ENCODE measurements at regions not wholly inside any gene's neighbourhood (a gene's known extent, or its start where the extent isn't known, plus 50 kb on each side); places are given as distances from the start of the nearest gene placed in this dataset.

- H3K36me3 Mint-ChIP-seq (ENCODE audit: insufficient read depth): no peaks in the 10 kb centered on the region
- no peak for DNase-seq
- peaks cover 10 to 19% of the 10 kb centered on the region in 2 donors for H3K9me3 Mint-ChIP-seq
- H3K27me3 Mint-ChIP-seq: no peaks in the 10 kb centered on the region
- no peaks in the 10 kb centered on the region for H3K4me1 Mint-ChIP-seq (ENCODE audit: low read depth in 2 of 2)
- no peak overlapping the region for H3K27ac Mint-ChIP-seq
- H3K4me3 Mint-ChIP-seq: no peak overlapping the region
- no peak for ATAC-seq (replicated peaks)
Observed at GRCh38 chr4:96593422-96593821, 753.5 kb downstream of the PDHA2 start.

DNA sequence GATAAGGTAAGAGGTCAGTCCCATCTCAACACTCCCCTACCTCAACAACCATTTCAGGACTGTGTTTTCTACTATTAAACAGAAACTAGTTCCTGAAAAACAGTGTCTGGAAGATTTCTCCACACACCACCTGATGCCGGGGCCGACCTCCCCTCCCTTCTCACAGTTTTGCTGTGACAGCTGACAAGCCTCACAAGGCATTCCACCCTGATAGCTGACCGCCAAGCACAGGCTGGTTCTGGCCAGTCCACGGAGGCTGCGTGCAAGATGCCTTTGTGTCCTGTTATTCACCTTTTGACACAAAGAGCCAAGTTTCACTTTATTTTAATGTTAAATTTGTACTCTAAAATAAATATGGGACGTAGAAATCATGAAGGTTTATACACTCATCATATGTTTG, 758.6 kb downstream of the PDHA2 start:
- H3K36me3 Mint-ChIP-seq (ENCODE audit: insufficient read depth): no peaks in the 10 kb centered on the region
- H3K4me3 Mint-ChIP-seq: no peak overlapping the region
- peaks cover 0 to 8% of the 10 kb centered on the region in 2 donors for H3K9me3 Mint-ChIP-seq
- no peak overlapping the region for H3K27ac Mint-ChIP-seq
- ATAC-seq (replicated peaks): no peak
- no peak for DNase-seq
- H3K27me3 Mint-ChIP-seq: no peaks in the 10 kb centered on the region
- no peaks in the 10 kb centered on the region for H3K4me1 Mint-ChIP-seq (ENCODE audit: low read depth in 2 of 2)

DNA sequence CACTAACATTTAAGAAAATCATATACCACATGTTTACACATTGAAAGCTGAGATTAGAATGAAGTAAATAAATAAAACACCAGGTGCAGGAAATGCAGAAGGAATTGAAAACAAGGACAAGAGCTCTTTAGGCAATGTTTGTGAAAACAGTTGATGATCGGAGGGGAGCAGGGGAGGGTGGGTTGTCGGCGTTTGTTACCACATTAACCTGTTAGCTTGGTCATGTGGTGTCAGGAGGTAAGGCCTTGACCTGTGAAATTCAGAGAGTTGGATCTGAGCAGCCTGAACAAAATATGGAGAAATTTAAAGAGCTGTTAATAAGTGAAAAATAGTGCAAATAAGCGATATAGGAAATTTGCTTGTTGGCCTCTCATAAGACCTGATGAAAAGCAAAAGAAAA, 759.9 kb downstream of the PDHA2 start:
- Mint-ChIP-seq H3K9me3 (peaks cover 3 to 4% of the 10 kb centered on the region in 2 donors), H3K36me3 (ENCODE audit: insufficient read depth) (no peaks in the 10 kb centered on the region), H3K4me1 (ENCODE audit: low read depth in 2 of 2) (no peaks in the 10 kb centered on the region), H3K27ac (no peak overlapping the region), H3K27me3 (no peaks in the 10 kb centered on the region), H3K4me3 (no peak overlapping the region)
- ATAC-seq (replicated peaks) (no peak), DNase-seq (no peak)

DNA sequence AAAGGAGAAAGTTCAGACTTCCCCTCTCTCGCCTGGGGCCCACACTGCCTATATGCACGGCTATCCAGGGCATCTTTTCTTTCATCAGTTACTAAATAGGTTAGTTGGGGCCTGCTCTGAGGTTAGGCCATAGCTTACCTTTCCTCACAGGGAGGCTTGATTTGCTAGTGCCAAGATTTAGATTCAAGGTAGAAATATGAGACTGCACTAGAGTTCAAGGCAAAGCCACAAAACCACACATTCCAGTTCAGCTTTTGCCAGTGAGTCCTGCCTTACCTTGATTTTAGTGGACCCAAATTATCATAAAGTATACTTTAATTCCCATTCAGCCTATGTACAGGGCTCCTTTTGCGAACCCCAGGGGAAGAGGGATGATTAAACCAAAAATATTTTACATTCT, 762.8 kb downstream of the PDHA2 start:
- DNase-seq: no peak
- no peaks in the 10 kb centered on the region for H3K4me1 Mint-ChIP-seq (ENCODE audit: low read depth in 2 of 2)
- H3K27me3 Mint-ChIP-seq: no peaks in the 10 kb centered on the region
- no peak for ATAC-seq (replicated peaks)
- H3K9me3 Mint-ChIP-seq: peaks cover 2 to 7% of the 10 kb centered on the region in 2 donors
- H3K4me3 Mint-ChIP-seq: no peak overlapping the region
- H3K27ac Mint-ChIP-seq: no peak overlapping the region
- H3K36me3 Mint-ChIP-seq (ENCODE audit: insufficient read depth): no peaks in the 10 kb centered on the region

DNA sequence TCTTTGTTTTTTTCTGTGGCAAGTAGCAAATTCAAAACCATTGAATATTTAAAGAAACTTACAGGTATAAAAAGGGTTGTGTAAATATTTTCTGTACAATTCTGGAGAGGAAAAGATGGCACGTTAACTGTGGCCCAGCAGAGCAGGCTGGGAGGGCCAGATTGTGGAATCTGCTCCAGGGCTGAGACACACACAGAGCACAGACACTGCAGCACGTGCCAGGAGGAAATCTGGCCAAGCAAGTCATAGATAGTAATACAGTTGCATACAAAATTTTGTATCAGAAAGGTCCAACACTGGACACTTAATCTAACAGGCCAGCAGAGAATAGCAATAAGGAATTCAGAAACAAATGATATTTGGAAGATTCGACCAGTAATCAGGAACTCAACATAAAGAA, 763.7 kb downstream of the PDHA2 start:
- Mint-ChIP-seq H3K27ac (no peak overlapping the region), H3K4me1 (ENCODE audit: low read depth in 2 of 2) (no peaks in the 10 kb centered on the region), H3K27me3 (no peaks in the 10 kb centered on the region), H3K4me3 (no peak overlapping the region), H3K9me3 (peaks cover 5 to 9% of the 10 kb centered on the region in 2 donors), H3K36me3 (ENCODE audit: insufficient read depth) (no peaks in the 10 kb centered on the region)
- no peak for DNase-seq
- no peak for ATAC-seq (replicated peaks)

DNA sequence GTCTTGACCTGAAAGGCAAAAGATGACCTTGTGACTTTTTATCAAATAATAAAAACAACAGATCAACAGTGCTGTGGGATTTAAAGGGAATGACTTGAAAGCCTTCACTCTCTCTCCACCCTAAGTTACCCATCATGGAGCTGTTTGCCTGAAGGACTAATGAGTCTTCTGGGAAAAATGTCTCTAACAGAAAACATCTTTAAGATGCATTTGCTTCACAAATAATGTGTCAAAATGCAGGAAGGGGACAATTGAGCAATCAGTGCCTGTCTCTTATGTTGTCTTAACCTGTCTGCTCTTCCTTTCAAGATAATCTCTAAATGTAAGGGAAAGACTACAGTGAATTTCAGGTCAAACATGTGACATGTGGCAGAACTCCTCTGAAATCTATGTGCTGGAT, 766.6 kb downstream of the PDHA2 start:
- Mint-ChIP-seq H3K36me3 (ENCODE audit: insufficient read depth) (no peaks in the 10 kb centered on the region), H3K4me3 (no peak overlapping the region), H3K4me1 (ENCODE audit: low read depth in 2 of 2) (no peaks in the 10 kb centered on the region), H3K9me3 (peaks cover 6 to 19% of the 10 kb centered on the region in 2 donors), H3K27me3 (no peaks in the 10 kb centered on the region), H3K27ac (no peak overlapping the region)
- no peak for DNase-seq
- ATAC-seq (replicated peaks): no peak

GRCh38 chr4:96626023-96626422, 786.1 kb downstream of the PDHA2 start:
- Mint-ChIP-seq H3K27ac (no peak overlapping the region), H3K36me3 (ENCODE audit: insufficient read depth) (no peaks in the 10 kb centered on the region), H3K9me3 (peaks cover 0 to 10% of the 10 kb centered on the region in 2 donors), H3K4me1 (ENCODE audit: low read depth in 2 of 2) (no peaks in the 10 kb centered on the region), H3K4me3 (no peak overlapping the region), H3K27me3 (no peaks in the 10 kb centered on the region)
- DNase-seq (no peak), ATAC-seq (replicated peaks) (no peak)

DNA sequence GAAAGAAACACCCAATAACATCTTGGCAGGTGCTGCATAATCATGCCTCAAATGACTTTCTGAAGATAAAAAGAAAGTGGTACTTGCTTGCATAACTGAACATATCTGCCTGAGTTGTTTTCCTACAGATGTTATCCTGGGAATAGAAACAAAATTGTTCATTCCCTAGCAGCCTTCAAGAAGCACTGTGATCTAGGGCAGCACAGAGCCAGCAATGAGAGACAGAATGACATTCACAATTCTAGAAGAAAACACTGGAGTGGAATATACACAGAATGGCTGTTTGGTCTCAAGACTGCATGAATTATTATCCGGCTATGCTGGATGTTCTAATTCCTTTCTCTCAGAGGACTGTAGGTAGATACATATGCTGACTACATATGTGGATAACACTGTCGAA, 790.9 kb downstream of the PDHA2 start:
- H3K9me3 Mint-ChIP-seq: peaks cover 0 to under 1% of the 10 kb centered on the region in 2 donors
- H3K27ac Mint-ChIP-seq: no peak overlapping the region
- no peaks in the 10 kb centered on the region for H3K27me3 Mint-ChIP-seq
- H3K4me3 Mint-ChIP-seq: no peak overlapping the region
- no peaks in the 10 kb centered on the region for H3K4me1 Mint-ChIP-seq (ENCODE audit: low read depth in 2 of 2)
- no peaks in the 10 kb centered on the region for H3K36me3 Mint-ChIP-seq (ENCODE audit: insufficient read depth)
- no peak for DNase-seq
- no peak for ATAC-seq (replicated peaks)

GRCh38 chr4:96637971-96638412, 798.1 kb downstream of the PDHA2 start:
- no peak for ATAC-seq (replicated peaks)
- peaks cover 9 to 28% of the 10 kb centered on the region in 2 donors for H3K9me3 Mint-ChIP-seq

GRCh38 chr4:96639932-96640331, 800.0 kb downstream of the PDHA2 start:
- Mint-ChIP-seq H3K9me3 (peaks cover 9 to 28% of the 10 kb centered on the region in 2 donors), H3K4me1 (ENCODE audit: low read depth in 2 of 2) (no peaks in the 10 kb centered on the region), H3K27me3 (no peaks in the 10 kb centered on the region), H3K4me3 (no peak overlapping the region), H3K36me3 (ENCODE audit: insufficient read depth) (peaks cover 2% of the 10 kb centered on the region), H3K27ac (no peak overlapping the region)
- ATAC-seq (replicated peaks): no peak
- DNase-seq: no peak

More at GRCh38 chr4:96637971-96638412, 798.1 kb downstream of the PDHA2 start:
- peaks cover 2% of the 10 kb centered on the region for H3K36me3 Mint-ChIP-seq (ENCODE audit: insufficient read depth)
- no peak overlapping the region for H3K4me3 Mint-ChIP-seq
- no peak for DNase-seq
- H3K27ac Mint-ChIP-seq: no peak overlapping the region
- H3K27me3 Mint-ChIP-seq: no peaks in the 10 kb centered on the region
- no peaks in the 10 kb centered on the region for H3K4me1 Mint-ChIP-seq (ENCODE audit: low read depth in 2 of 2)

DNA sequence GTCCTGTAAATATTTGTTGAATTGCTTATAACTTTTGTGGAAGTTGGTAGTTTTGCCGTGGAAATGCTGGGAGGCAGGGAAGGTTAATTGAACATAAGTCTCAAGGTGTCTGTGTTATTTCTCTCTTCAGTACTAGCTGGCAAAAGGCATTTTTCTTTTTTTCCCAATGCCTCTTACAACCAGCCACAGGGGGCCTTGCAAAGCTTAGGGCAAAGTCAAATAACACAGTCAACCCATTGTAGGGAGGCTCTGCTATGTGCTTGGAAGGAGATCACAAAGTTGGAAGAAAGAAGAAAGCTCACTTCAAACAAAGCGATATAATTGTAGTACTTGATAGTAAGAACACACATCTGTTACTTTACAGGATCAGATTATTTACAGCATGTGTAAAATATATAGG, 802.6 kb downstream of the PDHA2 start:
- no peaks in the 10 kb centered on the region for H3K27me3 Mint-ChIP-seq
- no peak overlapping the region for H3K27ac Mint-ChIP-seq
- ATAC-seq (replicated peaks) (no peak), DNase-seq (no peak)
- no peaks in the 10 kb centered on the region for H3K4me1 Mint-ChIP-seq (ENCODE audit: low read depth in 2 of 2)
- peaks cover 2% of the 10 kb centered on the region for H3K36me3 Mint-ChIP-seq (ENCODE audit: insufficient read depth)
- peaks cover 10 to 15% of the 10 kb centered on the region in 2 donors for H3K9me3 Mint-ChIP-seq
- no peak overlapping the region for H3K4me3 Mint-ChIP-seq

DNA sequence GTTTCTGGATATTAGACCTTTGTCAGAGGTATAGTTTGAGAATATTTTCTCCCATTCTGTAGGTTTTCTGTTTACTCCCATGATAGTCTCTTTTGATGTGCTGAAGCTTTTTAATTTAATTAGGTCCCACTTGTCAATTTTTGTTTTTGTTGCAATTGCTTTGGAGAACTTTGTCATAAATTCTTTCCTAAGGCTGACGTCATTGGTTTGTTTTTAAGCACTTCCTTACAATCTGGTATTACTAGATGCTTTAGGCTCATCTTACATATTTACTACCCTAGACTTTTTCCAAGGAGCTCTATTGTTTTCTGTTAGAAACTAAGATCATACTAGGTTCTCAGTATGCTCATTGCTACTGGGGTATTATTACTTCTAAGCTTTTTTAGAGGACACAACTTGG, 806.3 kb downstream of the PDHA2 start:
- H3K9me3 Mint-ChIP-seq: peaks cover 6 to 13% of the 10 kb centered on the region in 2 donors
- no peak overlapping the region for H3K4me3 Mint-ChIP-seq
- DNase-seq (no peak), ATAC-seq (replicated peaks) (no peak)
- H3K27me3 Mint-ChIP-seq: no peaks in the 10 kb centered on the region
- no peak overlapping the region for H3K27ac Mint-ChIP-seq
- H3K36me3 Mint-ChIP-seq (ENCODE audit: insufficient read depth): peaks cover 2% of the 10 kb centered on the region
- H3K4me1 Mint-ChIP-seq (ENCODE audit: low read depth in 2 of 2): no peaks in the 10 kb centered on the region

- Mint-ChIP-seq H3K27ac (no peak overlapping the region), H3K27me3 (no peaks in the 10 kb centered on the region), H3K4me3 (no peak overlapping the region), H3K4me1 (ENCODE audit: low read depth in 2 of 2) (no peaks in the 10 kb centered on the region), H3K36me3 (ENCODE audit: insufficient read depth) (no peaks in the 10 kb centered on the region), H3K9me3 (peaks cover 5 to 6% of the 10 kb centered on the region in 2 donors)
- ATAC-seq (replicated peaks) (no peak), DNase-seq (no peak)
Observed at GRCh38 chr4:96649536-96649935, 809.6 kb downstream of the PDHA2 start.

DNA sequence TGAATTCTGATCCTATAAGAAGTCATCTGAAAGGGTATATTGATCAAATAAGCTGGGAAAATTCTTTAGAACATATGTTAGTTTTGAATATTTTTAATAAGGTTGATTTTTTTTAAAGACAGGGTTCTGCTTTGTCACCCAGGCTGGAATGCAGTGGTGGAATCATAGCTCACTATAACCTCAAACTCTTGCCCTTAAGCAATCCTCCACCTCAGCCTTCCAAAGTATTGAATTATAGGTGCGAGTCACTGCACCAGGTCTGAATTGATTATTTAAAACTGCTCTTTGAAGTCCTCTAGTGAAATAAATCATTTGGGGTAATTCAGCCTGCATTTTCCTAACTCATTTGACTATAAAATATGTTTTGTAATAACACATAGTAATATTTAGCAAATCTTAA, 812.3 kb downstream of the PDHA2 start:
- H3K4me3 Mint-ChIP-seq: no peak overlapping the region

GRCh38 chr4:96652821-96653220, 812.9 kb downstream of the PDHA2 start:
- Mint-ChIP-seq H3K4me3 (no peak overlapping the region), H3K27me3 (no peaks in the 10 kb centered on the region), H3K9me3 (peaks cover 3 to 5% of the 10 kb centered on the region in 2 donors), H3K36me3 (ENCODE audit: insufficient read depth) (no peaks in the 10 kb centered on the region), H3K4me1 (ENCODE audit: low read depth in 2 of 2) (no peaks in the 10 kb centered on the region), H3K27ac (no peak overlapping the region)
- no peak for ATAC-seq (replicated peaks)
- no peak for DNase-seq

More for the DNA sequence above, 812.3 kb downstream of the PDHA2 start:
- no peaks in the 10 kb centered on the region for H3K36me3 Mint-ChIP-seq (ENCODE audit: insufficient read depth)
- ATAC-seq (replicated peaks) (no peak), DNase-seq (no peak)
- no peaks in the 10 kb centered on the region for H3K4me1 Mint-ChIP-seq (ENCODE audit: low read depth in 2 of 2)
- peaks cover 2 to 6% of the 10 kb centered on the region in 2 donors for H3K9me3 Mint-ChIP-seq
- no peak overlapping the region for H3K27ac Mint-ChIP-seq
- H3K27me3 Mint-ChIP-seq: no peaks in the 10 kb centered on the region
